HCT116 (cell line): ENCODE measurements at regions not wholly inside any gene's neighbourhood (a gene's known extent, or its start where the extent isn't known, plus 50 kb on each side); places are given as distances from the start of the nearest gene placed in this dataset.

Source experiments
- ATAC-seq: fragments of 200-7000 bp; cut with Tn5 transposase; 2 replicates; pipeline ENCODE4 v1.9.1; 2020; ENCODE audit warnings: mild to moderate bottlenecking, moderate library complexity
- BruUV-seq: library from RNA; stranded (reverse); fragments of 400-500 nt; replicated peaks from 2 replicates; lab custom pipeline; 2021; lab: Mats Ljungman, UMichigan
- CTCF ChIA-PET: fragments of 300-600 bp; sonication (Branson Sonifier 250); formaldehyde crosslinking; loops from one replicate; lab custom pipeline; 2021; ENCODE audit warnings: antibody characterized with exemption; lab: Charles Lee
- POLR2A ChIA-PET: fragments of 300-600, 350-600 bp; sonication (Branson Sonifier 250); formaldehyde crosslinking; loops from one replicate; lab custom pipeline; 2021; ENCODE audit warnings: antibody characterized with exemption; lab: Charles Lee
- RAD21 ChIA-PET, 2 experiments: fragments of 300-600 bp; sonication (Branson Sonifier 250); formaldehyde crosslinking; loops; one replicate each; lab custom pipeline; 2023; ENCODE audit warnings: low total read pairs in 2 of 2; ENCODE audit not compliant: uncharacterized antibody in 2 of 2, unreplicated experiment in 2 of 2, low non-redundant PET in 1 of 2; lab: Charles Lee
- DNase-seq: peaks from one replicate; pipeline ENCODE4 v3.0.0-alpha.2; 2010; ENCODE audit warnings: low read depth, low spot score
- H2AFZ ChIP-seq: fragments of 200-600 bp; shearing (Covaris generic), sonication (generic); 2 replicates; pipeline ENCODE4 v1.6.1; 2017; ENCODE audit warnings: low read depth, mixed run types, mixed read lengths, antibody characterized with exemption, low read length; ENCODE audit not compliant: poor library complexity, severe bottlenecking
- H3K27ac ChIP-seq: 2 replicates; pipeline ENCODE4 v1.5.1; 2012; ENCODE audit warnings: low read depth, low read length
- H3K27me3 ChIP-seq: fragments of 200-600 bp; sonication (generic); 2 replicates; pipeline ENCODE4 v1.6.1; 2016; ENCODE audit warnings: mixed run types, low read length, mixed read lengths; ENCODE audit not compliant: insufficient read depth
- H3K36me3 ChIP-seq, 2 experiments: fragments of 200-500 bp in 1 of 2; fragments of 200-600 bp in 1 of 2; sonication (Bioruptor generic) in 1 of 2; sonication (generic) in 1 of 2; 2 replicates each; pipeline versions ENCODE4 v1.5.1 to v1.6.1; 2014 to 2016; ENCODE audit warnings: low read length in 2 of 2, inconsistent platforms in 1 of 2, mixed read lengths in 1 of 2, mixed run types in 1 of 2; ENCODE audit not compliant: insufficient read depth in 2 of 2, control insufficient read depth in 1 of 2
- H3K4me1 ChIP-seq, 2 experiments: fragments of 200-600 bp in 1 of 2; sonication (generic) in 1 of 2; 2 replicates each; pipeline versions ENCODE4 v1.5.1 to v1.6.1; 2012 to 2017; ENCODE audit warnings: low read length in 2 of 2, inconsistent platforms in 1 of 2, mild to moderate bottlenecking in 1 of 2, mixed read lengths in 1 of 2, mixed run types in 1 of 2, moderate library complexity in 1 of 2; ENCODE audit not compliant: insufficient read depth in 2 of 2, control insufficient read depth in 1 of 2
- H3K4me2 ChIP-seq: fragments of 200-600 bp; sonication (generic); 2 replicates; pipeline ENCODE4 v1.6.1; 2017; ENCODE audit warnings: mixed run types, low read length, mixed read lengths
- H3K4me3 ChIP-seq, 2 experiments: fragments of 200-600 bp in 1 of 2; sonication (generic) in 1 of 2; replicated peaks in 1 of 2; 2 replicates each; pipeline ENCODE4 v1.5.1; 2011 to 2016; ENCODE audit warnings: low read length in 2 of 2, control low read depth in 1 of 2, low read depth in 1 of 2, mild to moderate bottlenecking in 1 of 2, mixed read lengths in 1 of 2, mixed run types in 1 of 2
- H3K79me2 ChIP-seq: fragments of 200-600 bp; sonication (generic); 2 replicates; pipeline ENCODE4 v1.6.1; 2017; ENCODE audit warnings: mild to moderate bottlenecking, mixed run types, low read length, moderate library complexity, mixed read lengths; ENCODE audit not compliant: insufficient read depth
- H3K9ac ChIP-seq: fragments of 200-600 bp; sonication (generic); 2 replicates; pipeline ENCODE4 v1.6.1; 2016; ENCODE audit warnings: low read length, mixed read lengths
- H3K9me2 ChIP-seq: fragments of 200-600 bp; sonication (generic), shearing (Covaris generic); 2 replicates; pipeline ENCODE4 v1.6.1; 2017; ENCODE audit warnings: mixed run types, mild to moderate bottlenecking, moderate library complexity; ENCODE audit not compliant: insufficient read depth
- H3K9me3 ChIP-seq, 2 experiments: fragments of 200-500 bp in 1 of 2; fragments of 200-600 bp in 1 of 2; sonication (Bioruptor generic) in 1 of 2; sonication (generic) in 1 of 2; 2 replicates each; pipeline ENCODE4 v1.6.1; 2014 to 2017; ENCODE audit warnings: low read length in 2 of 2, mixed read lengths in 2 of 2, inconsistent platforms in 1 of 2, low read depth in 1 of 2, mild to moderate bottlenecking in 1 of 2, mixed run types in 1 of 2, moderate library complexity in 1 of 2; ENCODE audit not compliant: control insufficient read depth in 1 of 2, insufficient read depth in 1 of 2
- H4K20me1 ChIP-seq: fragments of 200-600 bp; sonication (generic), shearing (Covaris generic); 2 replicates; pipeline ENCODE4 v1.6.1; 2017; ENCODE audit warnings: mixed run types, mild to moderate bottlenecking, moderate library complexity; ENCODE audit not compliant: insufficient read depth
- CBX3 ChIP-seq: IDR thresholded peaks from 2 replicates; pipeline ENCODE4 v1.6.1; 2012; ENCODE audit warnings: low read depth
- CEBPB ChIP-seq: IDR thresholded peaks from 2 replicates; pipeline ENCODE4 v1.6.1; 2012; ENCODE audit warnings: low read depth
- EGR1 ChIP-seq: IDR thresholded peaks from 2 replicates; pipeline ENCODE4 v1.6.1; 2012; ENCODE audit warnings: low read depth
- ELF1 ChIP-seq: IDR thresholded peaks from 2 replicates; pipeline ENCODE4 v1.6.1; 2012; ENCODE audit warnings: low read depth, borderline replicate concordance
- EZH2 ChIP-seq: fragments of 200-600 bp; sonication (generic); IDR thresholded peaks from 2 replicates; pipeline ENCODE4 v1.6.1; 2017; ENCODE audit warnings: antibody characterized with exemption, mixed run types
- EZH2phosphoT487 ChIP-seq: fragments of 200-600 bp; IDR thresholded peaks from 2 replicates; pipeline ENCODE4 v1.6.1; 2018; ENCODE audit warnings: antibody characterized with exemption, borderline replicate concordance
- FOSL1 ChIP-seq: IDR thresholded peaks from 2 replicates; pipeline ENCODE4 v1.6.1; 2012; ENCODE audit warnings: low read depth
- JUND ChIP-seq: IDR thresholded peaks from 2 replicates; pipeline ENCODE4 v1.6.1; 2012
- POLR2A ChIP-seq: IDR thresholded peaks from 2 replicates; pipeline ENCODE4 v1.7.0; 2011; ENCODE audit warnings: borderline replicate concordance; ENCODE audit not compliant: insufficient read depth, insufficient read length; ENCODE audit errors: extremely low read depth
- RAD21 ChIP-seq: IDR thresholded peaks from 2 replicates; pipeline ENCODE4 v1.6.1; 2012; ENCODE audit warnings: low read depth, mild to moderate bottlenecking
- REST ChIP-seq: IDR thresholded peaks from 2 replicates; pipeline ENCODE4 v1.6.1; 2012; ENCODE audit warnings: low read depth
- SIN3A ChIP-seq: IDR thresholded peaks from 2 replicates; pipeline ENCODE4 v1.6.1; 2012; ENCODE audit warnings: low read depth
- SRF ChIP-seq: IDR thresholded peaks from 2 replicates; pipeline ENCODE4 v1.6.1; 2012; ENCODE audit warnings: low read depth
- TCF7L2 ChIP-seq: IDR thresholded peaks from 2 replicates; pipeline ENCODE4 v1.7.0; 2011; ENCODE audit warnings: borderline replicate concordance, inconsistent platforms; ENCODE audit not compliant: insufficient read depth, insufficient read length; ENCODE audit errors: extremely low read depth
- YY1 ChIP-seq: IDR thresholded peaks from 2 replicates; pipeline ENCODE4 v1.6.1; 2011; ENCODE audit warnings: low read length, low read depth, moderate library complexity, mild to moderate bottlenecking; ENCODE audit not compliant: insufficient replicate concordance; ENCODE audit errors: extremely low read depth
- ZFX ChIP-seq: fragments of 450-650 bp; IDR thresholded peaks from 2 replicates; pipeline ENCODE4 v1.6.1; 2017
- intact Hi-C: fragments of 100-400 bp; cut with micrococcal nuclease; formaldehyde crosslinking; loops from 2 replicates; pipeline ENCODE4 v1.10.0; 2022
- TF ChIP-seq, protein P1 (sequence below): IDR thresholded peaks from 2 replicates; pipeline ENCODE4 v1.6.1; 2012
- TF ChIP-seq, protein P2 (sequence below), 3 experiments: fragments of 200-600 bp in 1 of 3; sonication (generic) in 1 of 3; IDR thresholded peaks in 2 of 3; conservative IDR thresholded peaks in 1 of 3; 2 replicates each; pipeline ENCODE4 v1.5.1; 2012 to 2017; ENCODE audit warnings: low read depth in 2 of 3, low read length in 2 of 3, antibody characterized with exemption in 1 of 3, borderline replicate concordance in 1 of 3, control low read depth in 1 of 3, mild to moderate bottlenecking in 1 of 3, mixed read lengths in 1 of 3, mixed run types in 1 of 3, moderate library complexity in 1 of 3; ENCODE audit not compliant: insufficient read depth in 1 of 3

GRCh38 chr7:135840591-135840990, 92.0 kb upstream of the FAM180A start:
- Histone ChIP-seq H3K79me2 (no peaks in the 10 kb centered on the region), H3K4me3 (no peak overlapping the region), H3K9ac (no peak overlapping the region), H3K9me3 (no peaks in the 10 kb centered on the region), H3K9me2 (no peaks in the 10 kb centered on the region), H3K4me1 (no peaks in the 10 kb centered on the region), H4K20me1 (no peaks in the 10 kb centered on the region), H2AFZ (no peak overlapping the region), H3K4me2 (no peak overlapping the region), H3K27me3 (no peaks in the 10 kb centered on the region), H3K36me3 (no peaks in the 10 kb centered on the region), H3K27ac (no peak overlapping the region)
- ChIA-PET POLR2A (no interaction called here), CTCF (no interaction called here), RAD21 (no interaction called here)
- TF ChIP-seq EZH2phosphoT487 (no peak), RAD21 (no peak), SIN3A (no peak), CEBPB (no peak)
- TF ChIP-seq, protein P1, sequence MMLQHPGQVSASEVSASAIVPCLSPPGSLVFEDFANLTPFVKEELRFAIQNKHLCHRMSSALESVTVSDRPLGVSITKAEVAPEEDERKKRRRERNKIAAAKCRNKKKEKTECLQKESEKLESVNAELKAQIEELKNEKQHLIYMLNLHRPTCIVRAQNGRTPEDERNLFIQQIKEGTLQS, result no peak
- intact Hi-C loops, result no loop called here
- ATAC-seq (no peak), DNase-seq (no peak)
- no TSS peak for BruUV-seq

DNA sequence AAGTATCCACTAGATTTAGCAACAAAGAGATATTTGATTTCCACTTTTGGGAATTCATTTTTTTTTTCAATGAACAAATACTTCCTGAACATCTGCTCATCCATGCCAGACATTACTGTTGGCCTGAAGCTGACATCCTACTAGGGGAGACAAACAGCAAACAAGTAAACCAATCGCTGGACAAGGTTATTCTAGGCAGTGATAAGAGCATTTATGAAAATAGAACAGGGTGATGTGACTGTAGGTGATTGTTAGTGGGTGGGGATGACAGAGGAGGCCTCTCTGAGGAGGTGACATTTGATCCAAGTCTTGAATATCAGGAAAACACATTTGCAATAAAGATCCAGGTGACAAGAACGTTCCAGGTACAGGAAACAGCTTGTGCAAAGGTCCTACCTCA, 89.1 kb upstream of the FAM180A start:
- Histone ChIP-seq H3K27me3 (no peaks in the 10 kb centered on the region), H2AFZ (no peak overlapping the region), H3K36me3 (no peaks in the 10 kb centered on the region), H3K4me3 (no peak overlapping the region), H3K79me2 (no peaks in the 10 kb centered on the region), H4K20me1 (no peaks in the 10 kb centered on the region), H3K9me3 (no peaks in the 10 kb centered on the region), H3K9ac (no peak overlapping the region), H3K4me1 (no peaks in the 10 kb centered on the region), H3K9me2 (no peaks in the 10 kb centered on the region), H3K4me2 (no peak overlapping the region), H3K27ac (no peak overlapping the region)
- BruUV-seq, result no TSS peak
- ChIA-PET CTCF (no interaction called here), POLR2A (no interaction called here), RAD21 (no interaction called here)
- intact Hi-C loops, result no loop called here
- ATAC-seq (no peak), DNase-seq (no peak)
- TF ChIP-seq TCF7L2, result no peak
- no peak for TF ChIP-seq SRF
- TF ChIP-seq RAD21, result no peak
- no peak for TF ChIP-seq CEBPB
- TF ChIP-seq, protein P2, sequence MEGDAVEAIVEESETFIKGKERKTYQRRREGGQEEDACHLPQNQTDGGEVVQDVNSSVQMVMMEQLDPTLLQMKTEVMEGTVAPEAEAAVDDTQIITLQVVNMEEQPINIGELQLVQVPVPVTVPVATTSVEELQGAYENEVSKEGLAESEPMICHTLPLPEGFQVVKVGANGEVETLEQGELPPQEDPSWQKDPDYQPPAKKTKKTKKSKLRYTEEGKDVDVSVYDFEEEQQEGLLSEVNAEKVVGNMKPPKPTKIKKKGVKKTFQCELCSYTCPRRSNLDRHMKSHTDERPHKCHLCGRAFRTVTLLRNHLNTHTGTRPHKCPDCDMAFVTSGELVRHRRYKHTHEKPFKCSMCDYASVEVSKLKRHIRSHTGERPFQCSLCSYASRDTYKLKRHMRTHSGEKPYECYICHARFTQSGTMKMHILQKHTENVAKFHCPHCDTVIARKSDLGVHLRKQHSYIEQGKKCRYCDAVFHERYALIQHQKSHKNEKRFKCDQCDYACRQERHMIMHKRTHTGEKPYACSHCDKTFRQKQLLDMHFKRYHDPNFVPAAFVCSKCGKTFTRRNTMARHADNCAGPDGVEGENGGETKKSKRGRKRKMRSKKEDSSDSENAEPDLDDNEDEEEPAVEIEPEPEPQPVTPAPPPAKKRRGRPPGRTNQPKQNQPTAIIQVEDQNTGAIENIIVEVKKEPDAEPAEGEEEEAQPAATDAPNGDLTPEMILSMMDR (IDR thresholded peaks at IDR 0.05 in 2 of 3, conservative IDR thresholded peaks at IDR 0.05 in 1 of 3; ENCODE audit: borderline replicate concordance in 1 of 3, insufficient read depth in 1 of 3, low read depth in 2 of 3, low read length in 2 of 3), result no peak
- TF ChIP-seq REST, result no peak
- TF ChIP-seq ELF1, result no peak
- no peak for TF ChIP-seq EZH2
- TF ChIP-seq ZFX, result no peak
- no peak for TF ChIP-seq POLR2A
- no peak for TF ChIP-seq EGR1
- TF ChIP-seq SIN3A, result no peak
- TF ChIP-seq FOSL1, result no peak
- no peak for TF ChIP-seq JUND
- no peak for TF ChIP-seq YY1
- TF ChIP-seq EZH2phosphoT487, result no peak
- no peak for TF ChIP-seq CBX3
